Islet precursor cell (in vitro differentiated cells): ENCODE measurements at regions not wholly inside any gene's neighbourhood (a gene's known extent, or its start where the extent isn't known, plus 50 kb on each side); places are given as distances from the start of the nearest gene placed in this dataset.

Experiments used
- DNase-seq: peaks from one replicate; pipeline ENCODE4 v3.0.0-alpha.2; 2018

- DNase-seq: no peak
Observed at GRCh38 chr15:57824186-57824585, 117.7 kb downstream of the POLR2M start.

- no peak for DNase-seq
Observed at GRCh38 chr15:57827021-57827420, 120.5 kb downstream of the POLR2M start.

GRCh38 chr15:57827971-57828370, 121.5 kb downstream of the POLR2M start:
- no peak for DNase-seq

- DNase-seq: no peak
Observed at GRCh38 chr15:57832183-57832582, 125.7 kb downstream of the POLR2M start.

GRCh38 chr15:57835119-57835518, 128.6 kb downstream of the POLR2M start:
- no peak for DNase-seq

- DNase-seq: no peak
Observed at GRCh38 chr15:57849317-57849716, 142.8 kb downstream of the POLR2M start.

- no peak for DNase-seq
Observed at GRCh38 chr15:57854531-57854930, 148.0 kb downstream of the POLR2M start.

- no peak for DNase-seq
Observed at GRCh38 chr15:57857871-57858270, 151.4 kb downstream of the POLR2M start.

- DNase-seq: no peak
Observed at GRCh38 chr15:57859130-57859685, 152.7 kb downstream of the POLR2M start.

- no peak for DNase-seq
Observed at GRCh38 chr15:57861034-57861638, 154.6 kb downstream of the POLR2M start.

GRCh38 chr15:57861815-57862586, 155.5 kb downstream of the POLR2M start:
- no peak for DNase-seq

GRCh38 chr15:57862761-57863160, 156.2 kb downstream of the POLR2M start:
- no peak for DNase-seq

GRCh38 chr15:57865294-57865693, 158.8 kb downstream of the POLR2M start:
- DNase-seq: no peak

- DNase-seq: peak; percentile 80
Observed at GRCh38 chr15:57866149-57866736, 159.7 kb downstream of the POLR2M start.

GRCh38 chr15:57867970-57868798, 161.7 kb downstream of the POLR2M start:
- DNase-seq: no peak

GRCh38 chr15:57870667-57871066, 164.2 kb downstream of the POLR2M start:
- no peak for DNase-seq

- no peak for DNase-seq
Observed at GRCh38 chr15:57872281-57873030, 165.9 kb downstream of the POLR2M start.

- DNase-seq: no peak
Observed at GRCh38 chr15:57873564-57874209, 167.2 kb downstream of the POLR2M start.

- DNase-seq: no peak
Observed at GRCh38 chr15:57875347-57875746, 168.8 kb downstream of the POLR2M start.

- DNase-seq: no peak
Observed at GRCh38 chr15:57878573-57878972, 172.1 kb downstream of the POLR2M start.

- no peak for DNase-seq
Observed at GRCh38 chr15:57881361-57881760, 174.8 kb downstream of the POLR2M start.

GRCh38 chr15:57881972-57882371, 175.5 kb downstream of the POLR2M start:
- DNase-seq: no peak
